GM19035 (cell line): ENCODE measurements at regions not wholly inside any gene's neighbourhood (a gene's known extent, or its start where the extent isn't known, plus 50 kb on each side); places are given as distances from the start of the nearest gene placed in this dataset.
"Not testable (repeated sequence)": the region's sequence is repeated elsewhere in the genome, so short reads cannot be mapped to it uniquely, and the experiment has no call there.

Experiments
- ATAC-seq: cut with Tn5 transposase; IDR thresholded peaks from one replicate; pipeline ENCODE4 v1.9.1; 2021; ENCODE audit not compliant: unreplicated experiment

DNA sequence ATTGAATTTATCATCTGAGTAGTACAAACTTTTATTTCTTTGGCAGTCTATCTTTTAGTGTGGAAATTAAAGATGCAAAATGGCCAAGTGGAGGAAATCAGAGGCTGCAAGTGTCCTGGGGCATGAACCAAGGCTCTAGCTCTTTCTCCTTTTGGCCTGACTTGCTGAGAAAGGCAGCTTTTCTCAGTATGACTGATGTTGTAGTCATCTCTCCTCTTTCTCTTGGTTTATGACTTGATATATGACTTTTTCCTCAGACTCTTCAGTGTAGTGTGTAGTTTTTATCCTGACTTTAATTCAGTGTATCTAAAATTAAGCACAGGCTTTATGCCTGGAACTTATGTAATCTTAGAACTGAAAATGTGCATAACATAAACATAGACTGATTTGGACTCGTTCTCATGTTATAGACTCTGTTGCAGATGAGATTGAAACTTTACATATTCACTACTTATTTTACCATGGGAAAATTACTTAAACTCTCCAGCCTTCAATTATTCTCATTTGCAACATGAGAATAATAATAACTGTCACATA is 65.7 kb downstream of the SLITRK5 start:
- ATAC-seq: no peak

DNA sequence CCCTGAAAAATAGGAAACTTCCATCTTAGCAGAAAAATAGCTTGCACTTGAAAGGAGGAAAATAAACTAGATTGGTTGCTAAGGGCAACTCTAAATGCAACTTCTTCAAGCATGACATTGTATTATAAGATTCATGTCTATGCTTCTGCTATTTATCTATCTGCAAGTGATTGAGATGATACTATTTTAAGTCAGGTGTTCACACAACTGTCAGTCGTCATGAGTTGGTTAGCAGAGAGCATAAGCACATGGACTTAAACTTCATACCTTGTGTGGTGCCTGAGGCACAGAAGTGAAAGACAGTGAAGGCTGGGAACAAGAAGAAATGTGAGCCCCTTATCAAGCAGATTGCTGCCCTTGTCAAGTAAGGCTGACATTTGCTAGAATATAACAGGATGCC is 82.9 kb downstream of the SLITRK5 start:
- no peak for ATAC-seq

- ATAC-seq: no peak
Measured at GRCh38 chr13:87769445-87769844, 98.3 kb downstream of the SLITRK5 start.

GRCh38 chr13:87777387-87777786 is 106.2 kb downstream of the SLITRK5 start:
- ATAC-seq: no peak

DNA sequence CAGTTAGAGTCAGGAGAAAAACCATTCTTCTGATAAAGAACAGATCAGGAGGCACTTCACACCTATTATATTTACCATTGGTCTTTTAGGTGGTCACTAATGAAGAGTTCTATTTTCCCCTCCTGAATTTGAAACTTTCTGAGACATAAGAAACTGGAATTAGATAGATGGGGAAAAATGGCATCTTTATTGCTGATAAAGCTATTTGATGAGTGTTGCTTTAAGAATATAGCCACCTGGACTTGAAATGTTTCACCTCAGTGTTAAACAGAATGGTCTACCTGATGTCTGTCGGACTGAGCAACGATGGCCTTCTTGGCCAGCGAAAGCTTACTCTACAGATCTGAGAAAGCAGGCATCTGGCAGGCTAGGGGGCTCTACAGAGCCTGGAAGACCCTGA is 107.0 kb downstream of the SLITRK5 start:
- no peak for ATAC-seq

DNA sequence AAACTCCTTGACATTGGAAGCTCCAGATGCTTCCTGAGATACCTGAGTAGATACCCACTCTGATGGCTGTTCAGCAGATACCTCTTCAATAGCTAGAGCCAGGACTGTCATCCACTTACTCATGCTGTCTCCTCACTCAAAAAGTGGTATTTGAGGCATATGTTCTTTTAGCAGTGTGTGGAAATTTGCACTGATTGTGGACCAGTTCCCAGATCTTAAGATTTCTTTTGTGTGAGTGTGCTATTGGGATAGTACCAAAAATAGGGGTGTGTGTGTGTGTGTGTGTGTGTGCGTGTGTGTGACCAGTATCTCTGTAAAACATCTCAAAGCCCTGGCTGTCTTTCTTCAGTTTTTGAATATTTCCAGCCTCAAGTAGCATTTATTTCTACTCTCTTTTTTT is 108.3 kb downstream of the SLITRK5 start:
- no peak for ATAC-seq

GRCh38 chr13:87783366-87783765 is 112.2 kb downstream of the SLITRK5 start:
- ATAC-seq: no peak

GRCh38 chr13:87788363-87788762 is 117.2 kb downstream of the SLITRK5 start:
- ATAC-seq: no peak

- ATAC-seq: no peak
Measured at GRCh38 chr13:87792878-87793277, 121.7 kb downstream of the SLITRK5 start.

GRCh38 chr13:87798536-87798935 is 127.4 kb downstream of the SLITRK5 start:
- ATAC-seq: no peak

GRCh38 chr13:87810391-87810801 is 139.2 kb downstream of the SLITRK5 start:
- ATAC-seq: no peak

DNA sequence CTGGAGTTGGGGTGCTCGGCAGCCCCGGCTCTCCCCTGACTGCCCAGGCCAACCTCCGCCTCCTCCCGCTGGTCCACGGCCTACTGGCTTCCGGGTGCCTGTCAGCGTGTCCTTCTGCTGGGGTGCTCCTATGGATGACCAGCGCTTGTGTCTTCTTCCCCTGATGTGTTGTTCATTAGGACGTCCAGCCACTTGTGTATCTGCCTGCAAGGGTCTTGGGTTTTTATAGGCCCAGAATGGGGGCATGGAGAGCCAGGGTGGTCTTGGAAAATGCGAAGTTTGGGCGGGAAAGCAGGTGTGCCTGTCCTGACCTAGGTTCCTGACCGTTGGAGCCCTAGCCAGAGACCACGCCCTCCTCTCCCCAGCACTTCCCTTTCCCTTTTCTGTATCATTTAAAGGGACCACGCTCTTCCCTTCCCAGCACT is 139.8 kb downstream of the SLITRK5 start:
- no peak for ATAC-seq

DNA sequence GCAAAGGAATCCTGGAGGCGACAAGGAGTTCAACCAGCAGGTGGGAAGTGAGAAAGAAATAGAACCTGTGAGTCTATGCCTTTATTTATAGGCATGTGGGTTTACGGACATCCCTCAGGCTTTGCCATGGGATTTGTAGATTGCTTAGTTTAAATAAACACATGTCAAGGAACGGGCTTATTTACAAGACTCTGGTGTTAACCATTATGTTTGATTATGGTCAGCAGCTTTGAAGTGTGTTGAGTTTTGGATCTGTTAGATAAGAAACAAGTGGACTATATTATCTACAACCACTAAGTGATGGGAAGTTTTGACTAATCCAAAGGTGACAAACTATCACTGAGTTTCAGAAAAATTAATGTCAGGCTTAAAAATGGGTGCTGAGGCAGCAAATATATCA is 143.2 kb downstream of the SLITRK5 start:
- ATAC-seq: no peak

DNA sequence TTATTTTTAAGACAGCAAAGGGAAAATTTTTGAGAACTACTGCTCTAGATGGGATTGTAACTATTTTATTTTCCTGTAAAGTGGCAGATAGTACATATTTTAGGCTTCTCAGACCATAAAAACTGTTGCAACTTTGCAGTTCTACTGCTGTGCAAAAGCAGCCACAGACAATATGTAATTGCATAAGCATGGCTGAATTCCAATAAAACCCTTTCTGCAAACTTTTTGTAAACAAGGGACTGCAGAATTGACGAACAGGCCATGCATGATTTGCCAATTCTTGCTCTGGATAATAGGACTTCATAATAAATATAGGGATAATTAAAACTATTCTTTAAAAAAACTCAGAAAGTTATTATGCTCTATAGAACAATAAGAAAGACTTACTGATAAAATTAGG is 149.1 kb downstream of the SLITRK5 start:
- no peak for ATAC-seq

DNA sequence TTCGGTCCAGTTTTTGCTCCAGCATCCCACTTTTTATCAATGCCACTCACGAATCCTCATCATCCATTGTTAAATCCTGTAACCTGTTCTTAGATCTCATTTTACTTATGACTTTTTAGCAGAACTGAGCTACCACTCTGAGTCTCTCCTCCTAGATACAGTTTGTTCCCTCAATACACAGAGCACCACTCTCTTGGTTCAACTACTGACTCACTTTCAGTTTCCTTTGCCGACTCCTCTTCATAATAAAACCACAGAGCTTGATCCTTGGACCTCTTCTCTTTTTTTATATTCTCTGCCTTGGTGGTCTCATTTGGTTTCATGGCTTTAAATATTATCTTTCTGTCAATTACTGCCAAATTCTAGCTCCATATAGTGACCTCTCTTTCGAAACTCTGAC is 150.3 kb downstream of the SLITRK5 start:
- ATAC-seq: no peak

- not testable (repeated sequence) for ATAC-seq
Measured at GRCh38 chr13:87826301-87826700, 155.1 kb downstream of the SLITRK5 start.

GRCh38 chr13:87827479-87827878 is 156.3 kb downstream of the SLITRK5 start:
- no peak for ATAC-seq

GRCh38 chr13:87837522-87837921 is 166.4 kb downstream of the SLITRK5 start:
- ATAC-seq: no peak

DNA sequence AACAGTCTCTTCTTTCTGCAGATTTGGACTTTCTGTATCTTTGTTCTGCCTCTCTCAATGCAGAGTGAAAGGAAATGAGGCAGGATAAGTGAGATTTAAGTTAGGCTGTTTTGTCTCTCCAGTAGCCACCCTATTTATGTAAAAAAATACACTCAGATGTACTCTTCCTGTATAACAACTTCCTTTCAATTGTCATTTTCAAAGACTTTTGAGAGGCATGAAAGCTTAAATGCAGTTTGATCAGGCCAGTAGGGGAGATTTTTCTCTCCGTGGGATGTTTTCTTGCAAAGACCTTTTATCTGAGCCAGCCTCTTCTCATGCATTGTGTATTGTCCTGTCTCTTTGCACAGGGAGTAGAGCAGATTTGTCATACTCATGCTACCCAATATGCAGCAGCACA is 166.8 kb downstream of the SLITRK5 start:
- ATAC-seq: no peak

GRCh38 chr13:87851410-87851809 is 180.2 kb downstream of the SLITRK5 start:
- ATAC-seq: no peak

DNA sequence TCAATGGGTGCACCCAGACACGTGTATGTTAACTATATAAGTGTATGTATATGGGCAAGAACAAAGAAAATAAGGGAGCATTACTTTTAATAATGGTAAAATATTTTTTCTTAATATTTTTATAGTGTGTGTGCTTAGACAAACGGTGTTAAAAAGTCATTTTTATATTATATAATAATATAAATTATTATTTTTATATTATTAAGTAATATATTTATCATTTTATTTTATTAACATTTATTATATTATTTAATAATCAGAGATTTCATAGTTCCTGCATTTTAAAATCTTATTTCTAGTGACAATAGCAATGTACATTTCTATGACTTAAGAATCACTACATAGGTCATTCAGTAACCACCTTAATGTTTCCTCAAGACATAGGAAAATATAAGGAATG is 184.4 kb downstream of the SLITRK5 start:
- ATAC-seq: no peak

DNA sequence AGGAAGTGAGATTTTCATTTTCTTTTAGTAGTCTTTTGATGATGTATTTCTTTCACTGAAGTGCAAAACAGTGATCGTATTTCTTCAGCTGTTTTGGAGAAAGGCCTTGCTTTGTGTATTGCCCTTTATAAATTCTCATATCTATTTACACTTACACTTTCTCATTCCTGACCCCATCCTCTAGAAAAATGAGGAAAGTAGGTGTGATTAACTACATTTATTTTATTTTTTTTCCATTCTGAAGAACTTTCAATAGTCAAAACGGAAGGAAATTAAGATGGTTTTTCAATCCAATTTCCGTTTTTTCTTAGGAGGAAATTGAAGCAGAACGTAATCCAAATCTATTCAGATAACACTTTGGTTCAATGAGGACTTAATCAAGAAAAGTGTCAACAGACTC is 188.1 kb downstream of the SLITRK5 start:
- ATAC-seq: no peak

DNA sequence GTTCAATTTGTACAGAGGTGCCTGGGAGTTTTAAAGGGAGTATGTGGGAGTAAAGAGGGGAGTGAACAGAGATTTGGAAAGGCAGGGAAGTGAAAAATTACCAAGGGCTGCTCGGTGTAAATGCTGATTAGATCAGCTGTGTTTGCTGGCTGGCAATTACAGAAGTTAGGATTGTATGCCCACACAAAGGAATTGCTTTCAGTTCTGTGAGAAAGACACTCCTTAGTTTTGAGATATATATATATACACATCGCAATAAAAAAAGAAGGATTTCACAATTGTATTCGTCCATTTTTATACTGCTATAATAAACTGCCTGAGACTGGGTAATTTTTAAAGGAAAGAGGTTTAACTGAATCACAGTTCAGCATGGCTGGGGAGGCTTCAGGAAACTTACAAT is 196.3 kb downstream of the SLITRK5 start:
- ATAC-seq: no peak

DNA sequence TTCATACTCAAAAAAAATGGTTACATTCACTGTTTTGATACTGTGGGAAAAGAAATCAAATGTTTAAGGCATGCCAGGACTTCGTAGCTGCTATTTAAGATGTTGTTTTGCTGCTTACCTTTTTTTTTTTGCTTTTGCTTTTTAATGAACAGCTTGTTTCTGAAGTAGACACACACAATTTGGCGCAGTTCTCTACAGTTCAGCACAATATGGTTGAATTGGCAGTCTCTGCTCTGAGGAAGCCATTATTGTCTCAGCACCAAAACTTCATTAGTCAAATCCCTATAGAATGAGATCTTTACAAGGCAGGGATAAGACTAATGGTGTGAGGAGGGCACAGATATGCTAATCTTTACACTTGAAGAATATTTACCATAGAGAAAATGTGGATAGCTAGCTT is 197.6 kb downstream of the SLITRK5 start:
- ATAC-seq: no peak
